SK-N-SH treated with all-trans-retinoic acid at 6 μM for 48 hours (cell line): ENCODE measurements at regions not wholly inside any gene's neighbourhood (a gene's known extent, or its start where the extent isn't known, plus 50 kb on each side); places are given as distances from the start of the nearest gene placed in this dataset.

Source experiments
- ATAC-seq: fragments of 200-7000 bp; cut with Tn5 transposase; 3 replicates; pipeline ENCODE4 v1.9.1; 2020; ENCODE audit warnings: mild to moderate bottlenecking, moderate library complexity
- ARNTL ChIP-seq: fragments of 450-650 bp; formaldehyde crosslinking; IDR thresholded peaks from 2 replicates; pipeline ENCODE4 v1.5.0; 2020; ENCODE audit warnings: low read depth, mild to moderate bottlenecking, moderate library complexity, borderline replicate concordance
- BACH2 ChIP-seq: fragments of 250-450 bp; sonication (Bioruptor Pico); IDR thresholded peaks from 2 replicates; pipeline ENCODE4 v1.9.0; 2021; ENCODE audit warnings: mild to moderate bottlenecking, borderline replicate concordance
- CSDC2 ChIP-seq: fragments of 250-450 bp; sonication (Bioruptor Pico); IDR thresholded peaks from 2 replicates; pipeline ENCODE4 v1.5.0; 2020; ENCODE audit warnings: mild to moderate bottlenecking, moderate library complexity
- ESRRG ChIP-seq: fragments of 250-450 bp; sonication (Bioruptor Pico); IDR thresholded peaks from 2 replicates; pipeline ENCODE4 v1.6.1; 2021; ENCODE audit warnings: mild to moderate bottlenecking
- GLIS3 ChIP-seq: fragments of 250-450 bp; sonication (Bioruptor Pico); IDR thresholded peaks from 2 replicates; pipeline ENCODE4 v1.5.0; 2020; ENCODE audit warnings: mild to moderate bottlenecking, moderate library complexity
- ISL1 ChIP-seq: fragments of 250-450 bp; sonication (Bioruptor Pico); IDR thresholded peaks from 2 replicates; pipeline ENCODE4 v2.1.2; 2022; ENCODE audit warnings: mild to moderate bottlenecking, moderate library complexity
- OSR1 ChIP-seq: fragments of 250-450 bp; sonication (Bioruptor Pico); IDR thresholded peaks from 2 replicates; pipeline ENCODE4 v1.8.0; 2022; ENCODE audit warnings: moderate library complexity, mild to moderate bottlenecking, inconsistent platforms
- PPARA ChIP-seq: fragments of 250-450 bp; sonication (Bioruptor Pico); IDR thresholded peaks from 2 replicates; pipeline ENCODE4 v1.5.0; 2020; ENCODE audit warnings: mild to moderate bottlenecking, borderline replicate concordance
- RARB ChIP-seq: fragments of 250-450 bp; sonication (Bioruptor Pico); IDR thresholded peaks from 2 replicates; pipeline ENCODE4 v1.8.0; 2021; ENCODE audit warnings: mild to moderate bottlenecking, moderate library complexity
- SNAI2 ChIP-seq: fragments of 250-450 bp; sonication (Bioruptor Pico); IDR thresholded peaks from 2 replicates; pipeline ENCODE4 v1.5.0; 2020; ENCODE audit warnings: mild to moderate bottlenecking, moderate library complexity
- TCF4 ChIP-seq: fragments of 250-450 bp; sonication (Bioruptor Pico); IDR thresholded peaks from 2 replicates; pipeline ENCODE4 v1.8.0; 2021; ENCODE audit warnings: mild to moderate bottlenecking, moderate library complexity, borderline replicate concordance
- TOX ChIP-seq: fragments of 250-450 bp; sonication (Bioruptor Pico); IDR thresholded peaks from 2 replicates; pipeline ENCODE4 v1.8.0; 2021; ENCODE audit warnings: mild to moderate bottlenecking, moderate library complexity, borderline replicate concordance
- ZC3H10 ChIP-seq: fragments of 250-450 bp; sonication (Bioruptor Pico); IDR thresholded peaks from 2 replicates; pipeline ENCODE4 v1.5.1; 2021; ENCODE audit warnings: mild to moderate bottlenecking, moderate library complexity
- ZFP3 ChIP-seq: fragments of 250-450 bp; sonication (Bioruptor Pico); IDR thresholded peaks from 2 replicates; pipeline ENCODE4 v1.5.0; 2020; ENCODE audit warnings: mild to moderate bottlenecking, moderate library complexity
- ZFP30 ChIP-seq: fragments of 450-650 bp; formaldehyde crosslinking; IDR thresholded peaks from 2 replicates; pipeline ENCODE4 v1.5.0; 2022; ENCODE audit warnings: mild to moderate bottlenecking, moderate library complexity
- ZNF565 ChIP-seq: fragments of 450-650 bp; formaldehyde crosslinking; conservative IDR thresholded peaks from 2 replicates; pipeline ENCODE4 v1.5.0; 2020; ENCODE audit warnings: low read depth, mild to moderate bottlenecking, moderate library complexity
- ZNF70 ChIP-seq: fragments of 450-650 bp; formaldehyde crosslinking; IDR thresholded peaks from 2 replicates; pipeline ENCODE4 v1.5.0; 2020; ENCODE audit warnings: mild to moderate bottlenecking, moderate library complexity
- ZNF8 ChIP-seq: fragments of 450-650 bp; formaldehyde crosslinking; IDR thresholded peaks from 2 replicates; pipeline ENCODE4 v1.5.0; 2020; ENCODE audit warnings: mild to moderate bottlenecking, moderate library complexity
- TF ChIP-seq, protein P1 (sequence below): fragments of 250-450 bp; sonication (Bioruptor Pico); IDR thresholded peaks from 2 replicates; pipeline ENCODE4 v1.5.0; 2020; ENCODE audit warnings: mild to moderate bottlenecking, moderate library complexity
- TF ChIP-seq, protein P2 (sequence below): fragments of 250-450 bp; sonication (Bioruptor Pico); IDR thresholded peaks from 2 replicates; pipeline ENCODE4 v1.8.0; 2020; ENCODE audit warnings: mild to moderate bottlenecking, moderate library complexity, borderline replicate concordance
- TF ChIP-seq, protein P3 (sequence below): fragments of 250-450 bp; sonication (Bioruptor Pico); IDR thresholded peaks from 2 replicates; pipeline ENCODE4 v1.5.1; 2021; ENCODE audit warnings: mild to moderate bottlenecking, moderate library complexity
- TF ChIP-seq, protein P4 (sequence below): fragments of 250-450 bp; sonication (Bioruptor Pico); IDR thresholded peaks from 2 replicates; pipeline ENCODE4 v1.5.1; 2020; ENCODE audit warnings: low read depth, mild to moderate bottlenecking, moderate library complexity
- TF ChIP-seq, protein P5 (sequence below): fragments of 250-450 bp; sonication (Bioruptor Pico); IDR thresholded peaks from 2 replicates; pipeline ENCODE4 v1.8.0; 2021; ENCODE audit warnings: low read depth, mild to moderate bottlenecking, moderate library complexity, borderline replicate concordance

DNA sequence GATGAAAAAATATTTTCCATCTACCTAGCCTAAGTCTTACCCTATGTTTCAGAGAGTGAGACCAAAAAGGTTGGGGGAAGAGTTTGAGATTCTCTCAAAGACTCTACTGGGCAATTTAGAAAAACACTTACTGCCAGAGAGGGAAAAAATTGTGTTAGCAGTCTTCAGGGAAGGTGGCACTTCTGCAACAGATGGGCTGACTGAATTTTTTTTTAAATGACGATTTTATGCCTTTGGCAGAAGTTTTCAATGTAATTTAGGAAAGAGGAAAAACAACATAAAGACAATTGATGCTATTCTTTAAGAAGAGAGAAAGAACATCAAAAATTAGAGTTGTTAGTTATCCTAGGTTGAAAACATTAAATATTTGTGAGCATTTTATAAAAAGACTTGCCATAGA lies 1894.5 kb upstream of the PIK3C3 start:
- no peak for ATAC-seq
- TF ChIP-seq TOX (no peak), RARB (CRISPR knock-in tag) (no peak), GLIS3 (no peak), PPARA (no peak), ZNF8 (CRISPR knock-in tag) (no peak), CSDC2 (CRISPR knock-in tag) (no peak), ISL1 (CRISPR knock-in tag) (no peak), ZFP3 (CRISPR knock-in tag) (no peak), ZFP30 (CRISPR knock-in tag) (no peak), ZNF70 (CRISPR knock-in tag) (no peak), TCF4 (no peak), BACH2 (no peak), ZNF565 (CRISPR knock-in tag) (no peak), ESRRG (no peak), OSR1 (CRISPR knock-in tag) (no peak), SNAI2 (CRISPR knock-in tag) (no peak)
- TF ChIP-seq, protein P1, sequence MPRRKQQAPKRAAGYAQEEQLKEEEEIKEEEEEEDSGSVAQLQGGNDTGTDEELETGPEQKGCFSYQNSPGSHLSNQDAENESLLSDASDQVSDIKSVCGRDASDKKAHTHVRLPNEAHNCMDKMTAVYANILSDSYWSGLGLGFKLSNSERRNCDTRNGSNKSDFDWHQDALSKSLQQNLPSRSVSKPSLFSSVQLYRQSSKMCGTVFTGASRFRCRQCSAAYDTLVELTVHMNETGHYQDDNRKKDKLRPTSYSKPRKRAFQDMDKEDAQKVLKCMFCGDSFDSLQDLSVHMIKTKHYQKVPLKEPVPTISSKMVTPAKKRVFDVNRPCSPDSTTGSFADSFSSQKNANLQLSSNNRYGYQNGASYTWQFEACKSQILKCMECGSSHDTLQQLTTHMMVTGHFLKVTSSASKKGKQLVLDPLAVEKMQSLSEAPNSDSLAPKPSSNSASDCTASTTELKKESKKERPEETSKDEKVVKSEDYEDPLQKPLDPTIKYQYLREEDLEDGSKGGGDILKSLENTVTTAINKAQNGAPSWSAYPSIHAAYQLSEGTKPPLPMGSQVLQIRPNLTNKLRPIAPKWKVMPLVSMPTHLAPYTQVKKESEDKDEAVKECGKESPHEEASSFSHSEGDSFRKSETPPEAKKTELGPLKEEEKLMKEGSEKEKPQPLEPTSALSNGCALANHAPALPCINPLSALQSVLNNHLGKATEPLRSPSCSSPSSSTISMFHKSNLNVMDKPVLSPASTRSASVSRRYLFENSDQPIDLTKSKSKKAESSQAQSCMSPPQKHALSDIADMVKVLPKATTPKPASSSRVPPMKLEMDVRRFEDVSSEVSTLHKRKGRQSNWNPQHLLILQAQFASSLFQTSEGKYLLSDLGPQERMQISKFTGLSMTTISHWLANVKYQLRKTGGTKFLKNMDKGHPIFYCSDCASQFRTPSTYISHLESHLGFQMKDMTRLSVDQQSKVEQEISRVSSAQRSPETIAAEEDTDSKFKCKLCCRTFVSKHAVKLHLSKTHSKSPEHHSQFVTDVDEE (CRISPR knock-in tag): no peak
- TF ChIP-seq, protein P2, sequence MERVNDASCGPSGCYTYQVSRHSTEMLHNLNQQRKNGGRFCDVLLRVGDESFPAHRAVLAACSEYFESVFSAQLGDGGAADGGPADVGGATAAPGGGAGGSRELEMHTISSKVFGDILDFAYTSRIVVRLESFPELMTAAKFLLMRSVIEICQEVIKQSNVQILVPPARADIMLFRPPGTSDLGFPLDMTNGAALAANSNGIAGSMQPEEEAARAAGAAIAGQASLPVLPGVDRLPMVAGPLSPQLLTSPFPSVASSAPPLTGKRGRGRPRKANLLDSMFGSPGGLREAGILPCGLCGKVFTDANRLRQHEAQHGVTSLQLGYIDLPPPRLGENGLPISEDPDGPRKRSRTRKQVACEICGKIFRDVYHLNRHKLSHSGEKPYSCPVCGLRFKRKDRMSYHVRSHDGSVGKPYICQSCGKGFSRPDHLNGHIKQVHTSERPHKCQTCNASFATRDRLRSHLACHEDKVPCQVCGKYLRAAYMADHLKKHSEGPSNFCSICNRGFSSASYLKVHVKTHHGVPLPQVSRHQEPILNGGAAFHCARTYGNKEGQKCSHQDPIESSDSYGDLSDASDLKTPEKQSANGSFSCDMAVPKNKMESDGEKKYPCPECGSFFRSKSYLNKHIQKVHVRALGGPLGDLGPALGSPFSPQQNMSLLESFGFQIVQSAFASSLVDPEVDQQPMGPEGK (CRISPR knock-in tag): no peak
- TF ChIP-seq, protein P3, sequence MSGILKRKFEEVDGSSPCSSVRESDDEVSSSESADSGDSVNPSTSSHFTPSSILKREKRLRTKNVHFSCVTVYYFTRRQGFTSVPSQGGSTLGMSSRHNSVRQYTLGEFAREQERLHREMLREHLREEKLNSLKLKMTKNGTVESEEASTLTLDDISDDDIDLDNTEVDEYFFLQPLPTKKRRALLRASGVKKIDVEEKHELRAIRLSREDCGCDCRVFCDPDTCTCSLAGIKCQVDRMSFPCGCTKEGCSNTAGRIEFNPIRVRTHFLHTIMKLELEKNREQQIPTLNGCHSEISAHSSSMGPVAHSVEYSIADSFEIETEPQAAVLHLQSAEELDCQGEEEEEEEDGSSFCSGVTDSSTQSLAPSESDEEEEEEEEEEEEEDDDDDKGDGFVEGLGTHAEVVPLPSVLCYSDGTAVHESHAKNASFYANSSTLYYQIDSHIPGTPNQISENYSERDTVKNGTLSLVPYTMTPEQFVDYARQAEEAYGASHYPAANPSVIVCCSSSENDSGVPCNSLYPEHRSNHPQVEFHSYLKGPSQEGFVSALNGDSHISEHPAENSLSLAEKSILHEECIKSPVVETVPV (CRISPR knock-in tag): no peak
- TF ChIP-seq, protein P4, sequence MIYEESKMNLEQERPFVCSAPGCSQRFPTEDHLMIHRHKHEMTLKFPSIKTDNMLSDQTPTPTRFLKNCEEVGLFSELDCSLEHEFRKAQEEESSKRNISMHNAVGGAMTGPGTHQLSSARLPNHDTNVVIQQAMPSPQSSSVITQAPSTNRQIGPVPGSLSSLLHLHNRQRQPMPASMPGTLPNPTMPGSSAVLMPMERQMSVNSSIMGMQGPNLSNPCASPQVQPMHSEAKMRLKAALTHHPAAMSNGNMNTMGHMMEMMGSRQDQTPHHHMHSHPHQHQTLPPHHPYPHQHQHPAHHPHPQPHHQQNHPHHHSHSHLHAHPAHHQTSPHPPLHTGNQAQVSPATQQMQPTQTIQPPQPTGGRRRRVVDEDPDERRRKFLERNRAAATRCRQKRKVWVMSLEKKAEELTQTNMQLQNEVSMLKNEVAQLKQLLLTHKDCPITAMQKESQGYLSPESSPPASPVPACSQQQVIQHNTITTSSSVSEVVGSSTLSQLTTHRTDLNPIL: no peak

DNA sequence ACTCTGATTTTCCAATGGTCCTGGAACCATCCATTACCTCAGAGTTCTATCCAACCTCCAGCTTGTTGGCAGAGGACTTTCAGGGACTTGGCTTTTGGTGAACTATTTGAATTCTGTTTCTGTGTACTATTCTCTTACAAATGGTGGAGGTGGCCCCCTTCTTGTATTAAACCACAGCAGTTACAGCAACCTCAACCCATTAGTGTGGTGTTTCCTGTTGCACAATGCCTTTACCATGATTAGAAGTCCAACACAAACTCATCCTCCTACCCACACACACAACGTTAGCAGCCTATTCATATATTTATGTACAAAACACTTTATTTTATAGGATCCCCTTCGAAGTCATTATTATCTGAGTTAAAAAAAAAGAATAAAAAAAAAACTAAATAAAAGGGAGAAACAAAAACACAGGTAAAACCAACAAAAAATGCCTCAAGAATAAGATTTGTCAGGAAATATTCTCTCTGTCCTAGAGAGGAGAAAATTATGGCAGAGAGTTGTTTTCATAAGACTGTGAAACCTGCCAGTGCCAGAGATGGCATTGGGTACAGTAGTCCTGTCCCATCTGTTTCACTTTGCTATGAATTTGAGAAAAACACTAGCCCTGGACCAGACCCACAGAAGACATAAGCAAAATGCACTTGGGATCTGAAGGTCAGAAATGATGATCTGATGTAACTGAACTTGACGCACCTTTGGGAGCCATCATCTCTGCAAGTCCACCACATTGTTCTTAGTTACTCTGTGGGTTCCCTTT lies 1896.0 kb upstream of the PIK3C3 start:
- no peak for ATAC-seq
- TF ChIP-seq ZNF70 (CRISPR knock-in tag): no peak
- TF ChIP-seq GLIS3: no peak
- TF ChIP-seq, protein P2 (CRISPR knock-in tag): no peak
- TF ChIP-seq ZC3H10 (CRISPR knock-in tag): no peak
- no peak for TF ChIP-seq TOX
- TF ChIP-seq ZFP3 (CRISPR knock-in tag): no peak
- TF ChIP-seq, protein P1 (CRISPR knock-in tag): no peak
- TF ChIP-seq ZNF8 (CRISPR knock-in tag): no peak
- TF ChIP-seq ARNTL (CRISPR knock-in tag): no peak
- TF ChIP-seq, protein P5, sequence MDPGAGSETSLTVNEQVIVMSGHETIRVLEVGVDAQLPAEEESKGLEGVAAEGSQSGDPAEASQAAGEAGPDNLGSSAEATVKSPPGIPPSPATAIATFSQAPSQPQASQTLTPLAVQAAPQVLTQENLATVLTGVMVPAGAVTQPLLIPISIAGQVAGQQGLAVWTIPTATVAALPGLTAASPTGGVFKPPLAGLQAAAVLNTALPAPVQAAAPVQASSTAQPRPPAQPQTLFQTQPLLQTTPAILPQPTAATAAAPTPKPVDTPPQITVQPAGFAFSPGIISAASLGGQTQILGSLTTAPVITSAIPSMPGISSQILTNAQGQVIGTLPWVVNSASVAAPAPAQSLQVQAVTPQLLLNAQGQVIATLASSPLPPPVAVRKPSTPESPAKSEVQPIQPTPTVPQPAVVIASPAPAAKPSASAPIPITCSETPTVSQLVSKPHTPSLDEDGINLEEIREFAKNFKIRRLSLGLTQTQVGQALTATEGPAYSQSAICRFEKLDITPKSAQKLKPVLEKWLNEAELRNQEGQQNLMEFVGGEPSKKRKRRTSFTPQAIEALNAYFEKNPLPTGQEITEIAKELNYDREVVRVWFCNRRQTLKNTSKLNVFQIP (CRISPR knock-in tag): no peak
- TF ChIP-seq SNAI2 (CRISPR knock-in tag): no peak
- TF ChIP-seq TCF4: no peak
- no peak for TF ChIP-seq OSR1 (CRISPR knock-in tag)
- TF ChIP-seq ISL1 (CRISPR knock-in tag): no peak
- TF ChIP-seq, protein P4: no peak
